ENCODE measurements at regions not wholly inside any gene's neighbourhood (a gene's known extent, or its start where the extent isn't known, plus 50 kb on each side); places are given as distances from the start of the nearest gene placed in this dataset.
"Not testable (repeated sequence)": the region's sequence is repeated elsewhere in the genome, so short reads cannot be mapped to it uniquely, and the experiment has no call there.

GRCh38 chr7:67486401-67486800 is 489.8 kb downstream of the TYW1 start:
- DNase-seq (ENCODE audit: low read depth), result no peak
- TF ChIP-seq CTCF (IDR thresholded peaks at IDR 0.05; ENCODE audit: insufficient read depth, low read length, poor library complexity, severe bottlenecking), result no peak
- Histone ChIP-seq H3K27me3 (ENCODE audit: control insufficient read depth, insufficient read depth, low read length) (peaks cover 2% of the 10 kb centered on the region), H3K4me3 (ENCODE audit: low read depth, low read length) (no peak overlapping the region), H3K36me3 (ENCODE audit: control insufficient read depth, insufficient read depth, low read length) (no peaks in the 10 kb centered on the region)

GRCh38 chr7:67487316-67487715 is 490.7 kb downstream of the TYW1 start:
- Histone ChIP-seq H3K36me3 (ENCODE audit: control insufficient read depth, insufficient read depth, low read length) (no peaks in the 10 kb centered on the region), H3K4me3 (ENCODE audit: low read depth, low read length) (no peak overlapping the region), H3K27me3 (ENCODE audit: control insufficient read depth, insufficient read depth, low read length) (peaks cover 2% of the 10 kb centered on the region)
- no peak for DNase-seq (ENCODE audit: low read depth)
- TF ChIP-seq CTCF (IDR thresholded peaks at IDR 0.05; ENCODE audit: insufficient read depth, low read length, poor library complexity, severe bottlenecking), result no peak

- Histone ChIP-seq H3K27me3 (ENCODE audit: control insufficient read depth, insufficient read depth, low read length) (no peaks in the 10 kb centered on the region), H3K4me3 (ENCODE audit: low read depth, low read length) (no peak overlapping the region), H3K36me3 (ENCODE audit: control insufficient read depth, insufficient read depth, low read length) (no peaks in the 10 kb centered on the region)
- DNase-seq (ENCODE audit: low read depth), result no peak
- TF ChIP-seq CTCF (IDR thresholded peaks at IDR 0.05; ENCODE audit: insufficient read depth, low read length, poor library complexity, severe bottlenecking), result no peak
Observed at GRCh38 chr7:67489881-67490280, 493.2 kb downstream of the TYW1 start.

- no peaks in the 10 kb centered on the region for H3K27me3 ChIP-seq (ENCODE audit: control insufficient read depth, insufficient read depth, low read length)
- DNase-seq (ENCODE audit: low read depth), result no peak
- H3K36me3 ChIP-seq (ENCODE audit: control insufficient read depth, insufficient read depth, low read length), result no peaks in the 10 kb centered on the region
- no peak for TF ChIP-seq CTCF (IDR thresholded peaks at IDR 0.05; ENCODE audit: insufficient read depth, low read length, poor library complexity, severe bottlenecking)
- no peak overlapping the region for H3K4me3 ChIP-seq (ENCODE audit: low read depth, low read length)
Observed at GRCh38 chr7:67493366-67493765, 496.7 kb downstream of the TYW1 start.

- no peaks in the 10 kb centered on the region for H3K27me3 ChIP-seq (ENCODE audit: control insufficient read depth, insufficient read depth, low read length)
Observed at GRCh38 chr7:67496589-67496988, 500.0 kb downstream of the TYW1 start.

GRCh38 chr7:67497914-67498313 is 501.3 kb downstream of the TYW1 start:
- not testable (repeated sequence) for DNase-seq (ENCODE audit: low read depth); H3K36me3 ChIP-seq (ENCODE audit: control insufficient read depth, insufficient read depth, low read length); H3K27me3 ChIP-seq (ENCODE audit: control insufficient read depth, insufficient read depth, low read length); H3K4me3 ChIP-seq (ENCODE audit: low read depth, low read length)

More at GRCh38 chr7:67496589-67496988, 500.0 kb downstream of the TYW1 start:
- no peak overlapping the region for H3K4me3 ChIP-seq (ENCODE audit: low read depth, low read length)
- DNase-seq (ENCODE audit: low read depth), result no peak
- H3K36me3 ChIP-seq (ENCODE audit: control insufficient read depth, insufficient read depth, low read length), result no peaks in the 10 kb centered on the region
- no peak for TF ChIP-seq CTCF (IDR thresholded peaks at IDR 0.05; ENCODE audit: insufficient read depth, low read length, poor library complexity, severe bottlenecking)
